GM12878 (cell line): ENCODE measurements at regions not wholly inside any gene's neighbourhood (a gene's known extent, or its start where the extent isn't known, plus 50 kb on each side); places are given as distances from the start of the nearest gene placed in this dataset.

ENCODE experiments used
- ATAC-seq: fragments of 200-7000 bp; cut with Tn5 transposase; 3 replicates; pipeline ENCODE4 v1.9.1; 2020; ENCODE audit warnings: mild to moderate bottlenecking, moderate library complexity
- BruUV-seq: library from RNA; stranded (reverse); fragments of 400-500 nt; replicated peaks from 2 replicates; lab custom pipeline; 2021; lab: Mats Ljungman, UMichigan
- CTCF ChIA-PET: fragments of 300-600 bp; sonication (Branson Sonifier 250); formaldehyde crosslinking; extraction: SDS; loops from one replicate; lab custom pipeline; 2021; ENCODE audit warnings: inconsistent platforms; lab: Yijun Ruan, JAX
- POLR2A ChIA-PET: fragments of 350-600 bp; formaldehyde crosslinking; extraction: SDS; loops from one replicate; lab custom pipeline; 2021; ENCODE audit warnings: inconsistent platforms; lab: Charles Lee
- RAD21 ChIA-PET: fragments of 300-600 bp; sonication (Branson Sonifier 250); formaldehyde crosslinking; loops from one replicate; lab custom pipeline; 2023; ENCODE audit warnings: antibody characterized with exemption; ENCODE audit not compliant: unreplicated experiment; lab: Charles Lee
- SMC1A ChIA-PET: fragments of 300-600 bp; sonication (Branson Sonifier 250); formaldehyde crosslinking; loops from one replicate; lab custom pipeline; 2023; ENCODE audit not compliant: unreplicated experiment, uncharacterized antibody; lab: Charles Lee
- DNase-seq: peaks from one replicate; pipeline ENCODE4 v3.0.0-alpha.2; 2011; ENCODE audit warnings: low read depth, low spot score
- FAIRE-seq: peaks from 3 replicates; lab custom pipeline; 2011; peaks lifted over from hg19 to GRCh38; lab: Jason Lieb, UNC
- H2AFZ ChIP-seq: 2 replicates; pipeline ENCODE4 v1.6.0; 2011; ENCODE audit warnings: low read depth, low read length, control low read depth; ENCODE audit not compliant: control insufficient read depth
- H3K27ac ChIP-seq: 2 replicates; pipeline ENCODE4 v1.5.1; 2011; ENCODE audit warnings: control low read depth; ENCODE audit not compliant: control insufficient read depth, insufficient read depth
- H3K27me3 ChIP-seq, 2 experiments: replicated peaks in 1 of 2; 2 replicates each; pipeline versions ENCODE4 v1.6.0 to v1.6.1; 2011; ENCODE audit warnings: low read length in 1 of 2; ENCODE audit not compliant: control insufficient read depth in 2 of 2, insufficient read depth in 2 of 2
- H3K36me3 ChIP-seq, 2 experiments: 2 replicates each; pipeline ENCODE4 v1.5.1; 2011; ENCODE audit warnings: low read length in 1 of 2; ENCODE audit not compliant: control insufficient read depth in 2 of 2, insufficient read depth in 2 of 2
- H3K4me1 ChIP-seq: 2 replicates; pipeline ENCODE4 v1.6.1; 2011; ENCODE audit warnings: mild to moderate bottlenecking, low read length, moderate library complexity, mixed read lengths; ENCODE audit not compliant: control insufficient read depth, insufficient read depth
- H3K4me2 ChIP-seq: 2 replicates; pipeline ENCODE4 v1.6.0; 2011; ENCODE audit warnings: control low read depth; ENCODE audit not compliant: control insufficient read depth, insufficient read depth
- H3K4me3 ChIP-seq: fragments of 200-600 bp; sonication (generic); 2 replicates; pipeline ENCODE4 v1.5.1; 2016
- H3K79me2 ChIP-seq: 2 replicates; pipeline ENCODE4 v1.6.0; 2011; ENCODE audit warnings: low read length; ENCODE audit not compliant: control insufficient read depth, insufficient read depth
- H3K9ac ChIP-seq: 2 replicates; pipeline ENCODE4 v1.8.0; 2011; ENCODE audit warnings: low read length, control low read depth, mixed read lengths; ENCODE audit not compliant: control insufficient read depth, insufficient read depth
- H3K9me3 ChIP-seq: replicated peaks from 3 replicates; pipeline ENCODE4 v1.5.1; 2011; ENCODE audit warnings: mild to moderate bottlenecking, low read length; ENCODE audit not compliant: control insufficient read depth, insufficient read depth
- H4K20me1 ChIP-seq: 2 replicates; pipeline ENCODE4 v1.6.0; 2011; ENCODE audit not compliant: control insufficient read depth, insufficient read depth
- BACH1 ChIP-seq: fragments of 450-650 bp; IDR thresholded peaks from 2 replicates; pipeline ENCODE4 v1.6.1; 2017; ENCODE audit warnings: mild to moderate bottlenecking, borderline replicate concordance
- GABPA ChIP-seq: IDR thresholded peaks from 2 replicates; pipeline ENCODE4 v1.6.1; 2014; ENCODE audit warnings: antibody characterized with exemption, low read depth, mild to moderate bottlenecking, inconsistent platforms
- KDM1A ChIP-seq: fragments of 200-600 bp; sonication (generic); IDR thresholded peaks from 2 replicates; pipeline ENCODE4 v1.6.1; 2016; ENCODE audit warnings: borderline replicate concordance
- MEF2A ChIP-seq: IDR thresholded peaks from 2 replicates; pipeline ENCODE4 v1.6.1; 2011; ENCODE audit warnings: low read depth, mild to moderate bottlenecking, low read length, moderate library complexity; ENCODE audit not compliant: insufficient read depth
- NFXL1 ChIP-seq: fragments of 450-650 bp; IDR thresholded peaks from 2 replicates; pipeline ENCODE4 v1.6.1; 2017; ENCODE audit warnings: antibody characterized with exemption, mild to moderate bottlenecking, borderline replicate concordance
- RBBP5 ChIP-seq: fragments of 200-600 bp; sonication (generic); conservative IDR thresholded peaks from 2 replicates; pipeline ENCODE4 v1.6.1; 2016
- RUNX3 ChIP-seq: IDR thresholded peaks from 2 replicates; pipeline ENCODE4 v1.6.1; 2012; ENCODE audit warnings: low read length, inconsistent platforms
- SUZ12 ChIP-seq: fragments of 200-600 bp; sonication (generic); IDR thresholded peaks from one replicate; pipeline ENCODE4 v1.6.1; 2018; ENCODE audit warnings: antibody characterized with exemption, mild to moderate bottlenecking; ENCODE audit not compliant: unreplicated experiment
- TCF3 ChIP-seq: IDR thresholded peaks from 2 replicates; pipeline ENCODE4 v1.6.1; 2012; ENCODE audit warnings: low read depth, mild to moderate bottlenecking, low read length, borderline replicate concordance; ENCODE audit not compliant: insufficient read depth
- YY1 ChIP-seq: IDR thresholded peaks from 2 replicates; pipeline ENCODE4 v1.6.1; 2011; ENCODE audit warnings: low read depth, mild to moderate bottlenecking, low read length
- WGBS: methylation state at CpG from one replicate; pipeline ENCODE4 v1.1.6; 2016; ENCODE audit warnings: low lambda C conversion rate; ENCODE audit not compliant: insufficient replicate concordance, insufficient coverage; ENCODE audit errors: missing lambda C conversion rate; 5-methylcytosine and 5-hydroxymethylcytosine counted together
- in situ Hi-C: fragments of 300-500 bp; cut with MboI; formaldehyde crosslinking; loops from 9 replicates; pipeline ENCODE4 v1.14.3; 2018; ENCODE audit warnings: mixed read lengths
- intact Hi-C: fragments of 100-400 bp; cut with micrococcal nuclease; formaldehyde crosslinking; loops from one replicate; pipeline ENCODE4 v1.14.2; 2022; ENCODE audit not compliant: unreplicated experiment
- TF ChIP-seq, protein P1 (sequence below): fragments of 450-650 bp; IDR thresholded peaks from 2 replicates; pipeline ENCODE4 v1.6.1; 2017; ENCODE audit warnings: mild to moderate bottlenecking
- TF ChIP-seq, protein P2 (sequence below), 3 experiments: IDR thresholded peaks in 2 of 3; conservative IDR thresholded peaks in 1 of 3; 2 replicates each; pipeline ENCODE4 v1.5.1; 2011; ENCODE audit warnings: low read depth in 3 of 3, low read length in 3 of 3, mild to moderate bottlenecking in 3 of 3, control low read depth in 2 of 3, moderate library complexity in 2 of 3, inconsistent platforms in 1 of 3, mixed read lengths in 1 of 3; ENCODE audit not compliant: control insufficient read depth in 2 of 3, insufficient read depth in 1 of 3; ENCODE audit errors: extremely low read depth in 1 of 3
- TF ChIP-seq, protein P3 (sequence below): IDR thresholded peaks from 2 replicates; pipeline ENCODE4 v1.6.1; 2012; ENCODE audit warnings: improper control_type of control experiment, low read depth, low read length; ENCODE audit not compliant: insufficient replicate concordance
- TF ChIP-seq, protein P4 (sequence below): IDR thresholded peaks from 2 replicates; pipeline ENCODE4 v1.6.1; 2012; ENCODE audit warnings: low read depth, low read length, improper control_type of control experiment

DNA sequence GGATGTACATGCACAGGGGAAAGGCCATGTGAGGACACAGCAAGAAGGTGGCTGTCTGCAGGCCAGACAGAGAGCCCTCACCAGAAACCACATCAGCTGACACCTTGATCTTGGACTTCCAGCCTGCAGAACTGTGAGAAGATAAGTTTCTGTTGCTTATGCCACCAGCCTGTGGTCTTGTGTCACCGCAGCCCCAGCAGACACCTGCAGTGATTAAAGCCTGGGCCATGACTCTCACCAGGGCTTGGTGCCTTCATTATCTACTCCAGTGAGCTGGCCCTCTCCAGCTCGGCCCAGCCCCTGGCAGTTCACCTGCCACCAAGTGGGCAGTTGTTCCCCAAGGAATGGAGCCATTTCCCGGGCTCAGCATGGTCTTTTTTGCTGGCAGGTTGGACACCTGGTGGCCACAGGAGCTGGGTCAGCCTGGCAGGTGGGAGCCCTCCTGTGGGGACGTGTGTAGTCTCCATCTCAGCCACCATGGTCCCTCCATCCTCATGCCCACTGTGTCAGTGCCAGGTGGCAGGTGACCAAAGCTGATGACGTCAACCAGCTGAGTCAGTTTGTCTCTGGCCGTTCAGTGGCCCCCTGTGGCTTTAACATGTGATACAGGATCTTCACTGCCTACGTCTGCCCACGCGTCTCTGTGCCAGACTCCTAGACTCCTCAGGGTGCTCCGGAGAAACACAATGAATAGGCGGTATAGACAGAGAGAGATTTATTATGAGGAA is 99.9 kb upstream of the PPP1R26 start:
- H3K9me3 ChIP-seq, result no peaks in the 10 kb centered on the region
- TF ChIP-seq, protein P1, sequence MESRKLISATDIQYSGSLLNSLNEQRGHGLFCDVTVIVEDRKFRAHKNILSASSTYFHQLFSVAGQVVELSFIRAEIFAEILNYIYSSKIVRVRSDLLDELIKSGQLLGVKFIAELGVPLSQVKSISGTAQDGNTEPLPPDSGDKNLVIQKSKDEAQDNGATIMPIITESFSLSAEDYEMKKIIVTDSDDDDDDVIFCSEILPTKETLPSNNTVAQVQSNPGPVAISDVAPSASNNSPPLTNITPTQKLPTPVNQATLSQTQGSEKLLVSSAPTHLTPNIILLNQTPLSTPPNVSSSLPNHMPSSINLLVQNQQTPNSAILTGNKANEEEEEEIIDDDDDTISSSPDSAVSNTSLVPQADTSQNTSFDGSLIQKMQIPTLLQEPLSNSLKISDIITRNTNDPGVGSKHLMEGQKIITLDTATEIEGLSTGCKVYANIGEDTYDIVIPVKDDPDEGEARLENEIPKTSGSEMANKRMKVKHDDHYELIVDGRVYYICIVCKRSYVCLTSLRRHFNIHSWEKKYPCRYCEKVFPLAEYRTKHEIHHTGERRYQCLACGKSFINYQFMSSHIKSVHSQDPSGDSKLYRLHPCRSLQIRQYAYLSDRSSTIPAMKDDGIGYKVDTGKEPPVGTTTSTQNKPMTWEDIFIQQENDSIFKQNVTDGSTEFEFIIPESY, result no peak
- TF ChIP-seq TCF3 (no peak), MEF2A (no peak), YY1 (no peak), NFXL1 (no peak), RBBP5 (no peak), GABPA (no peak), SUZ12 (no peak), RUNX3 (no peak), KDM1A (no peak), BACH1 (no peak)
- TF ChIP-seq, protein P2, sequence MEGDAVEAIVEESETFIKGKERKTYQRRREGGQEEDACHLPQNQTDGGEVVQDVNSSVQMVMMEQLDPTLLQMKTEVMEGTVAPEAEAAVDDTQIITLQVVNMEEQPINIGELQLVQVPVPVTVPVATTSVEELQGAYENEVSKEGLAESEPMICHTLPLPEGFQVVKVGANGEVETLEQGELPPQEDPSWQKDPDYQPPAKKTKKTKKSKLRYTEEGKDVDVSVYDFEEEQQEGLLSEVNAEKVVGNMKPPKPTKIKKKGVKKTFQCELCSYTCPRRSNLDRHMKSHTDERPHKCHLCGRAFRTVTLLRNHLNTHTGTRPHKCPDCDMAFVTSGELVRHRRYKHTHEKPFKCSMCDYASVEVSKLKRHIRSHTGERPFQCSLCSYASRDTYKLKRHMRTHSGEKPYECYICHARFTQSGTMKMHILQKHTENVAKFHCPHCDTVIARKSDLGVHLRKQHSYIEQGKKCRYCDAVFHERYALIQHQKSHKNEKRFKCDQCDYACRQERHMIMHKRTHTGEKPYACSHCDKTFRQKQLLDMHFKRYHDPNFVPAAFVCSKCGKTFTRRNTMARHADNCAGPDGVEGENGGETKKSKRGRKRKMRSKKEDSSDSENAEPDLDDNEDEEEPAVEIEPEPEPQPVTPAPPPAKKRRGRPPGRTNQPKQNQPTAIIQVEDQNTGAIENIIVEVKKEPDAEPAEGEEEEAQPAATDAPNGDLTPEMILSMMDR (IDR thresholded peaks at IDR 0.05 in 2 of 3, conservative IDR thresholded peaks at IDR 0.05 in 1 of 3; ENCODE audit: control insufficient read depth in 2 of 3, extremely low read depth in 1 of 3, insufficient read depth in 1 of 3, low read depth in 3 of 3, low read length in 3 of 3), result no peak
- TF ChIP-seq, protein P3, sequence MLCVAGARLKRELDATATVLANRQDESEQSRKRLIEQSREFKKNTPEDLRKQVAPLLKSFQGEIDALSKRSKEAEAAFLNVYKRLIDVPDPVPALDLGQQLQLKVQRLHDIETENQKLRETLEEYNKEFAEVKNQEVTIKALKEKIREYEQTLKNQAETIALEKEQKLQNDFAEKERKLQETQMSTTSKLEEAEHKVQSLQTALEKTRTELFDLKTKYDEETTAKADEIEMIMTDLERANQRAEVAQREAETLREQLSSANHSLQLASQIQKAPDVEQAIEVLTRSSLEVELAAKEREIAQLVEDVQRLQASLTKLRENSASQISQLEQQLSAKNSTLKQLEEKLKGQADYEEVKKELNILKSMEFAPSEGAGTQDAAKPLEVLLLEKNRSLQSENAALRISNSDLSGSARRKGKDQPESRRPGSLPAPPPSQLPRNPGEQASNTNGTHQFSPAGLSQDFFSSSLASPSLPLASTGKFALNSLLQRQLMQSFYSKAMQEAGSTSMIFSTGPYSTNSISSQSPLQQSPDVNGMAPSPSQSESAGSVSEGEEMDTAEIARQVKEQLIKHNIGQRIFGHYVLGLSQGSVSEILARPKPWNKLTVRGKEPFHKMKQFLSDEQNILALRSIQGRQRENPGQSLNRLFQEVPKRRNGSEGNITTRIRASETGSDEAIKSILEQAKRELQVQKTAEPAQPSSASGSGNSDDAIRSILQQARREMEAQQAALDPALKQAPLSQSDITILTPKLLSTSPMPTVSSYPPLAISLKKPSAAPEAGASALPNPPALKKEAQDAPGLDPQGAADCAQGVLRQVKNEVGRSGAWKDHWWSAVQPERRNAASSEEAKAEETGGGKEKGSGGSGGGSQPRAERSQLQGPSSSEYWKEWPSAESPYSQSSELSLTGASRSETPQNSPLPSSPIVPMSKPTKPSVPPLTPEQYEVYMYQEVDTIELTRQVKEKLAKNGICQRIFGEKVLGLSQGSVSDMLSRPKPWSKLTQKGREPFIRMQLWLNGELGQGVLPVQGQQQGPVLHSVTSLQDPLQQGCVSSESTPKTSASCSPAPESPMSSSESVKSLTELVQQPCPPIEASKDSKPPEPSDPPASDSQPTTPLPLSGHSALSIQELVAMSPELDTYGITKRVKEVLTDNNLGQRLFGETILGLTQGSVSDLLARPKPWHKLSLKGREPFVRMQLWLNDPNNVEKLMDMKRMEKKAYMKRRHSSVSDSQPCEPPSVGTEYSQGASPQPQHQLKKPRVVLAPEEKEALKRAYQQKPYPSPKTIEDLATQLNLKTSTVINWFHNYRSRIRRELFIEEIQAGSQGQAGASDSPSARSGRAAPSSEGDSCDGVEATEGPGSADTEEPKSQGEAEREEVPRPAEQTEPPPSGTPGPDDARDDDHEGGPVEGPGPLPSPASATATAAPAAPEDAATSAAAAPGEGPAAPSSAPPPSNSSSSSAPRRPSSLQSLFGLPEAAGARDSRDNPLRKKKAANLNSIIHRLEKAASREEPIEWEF, result no peak
- TF ChIP-seq, protein P4, sequence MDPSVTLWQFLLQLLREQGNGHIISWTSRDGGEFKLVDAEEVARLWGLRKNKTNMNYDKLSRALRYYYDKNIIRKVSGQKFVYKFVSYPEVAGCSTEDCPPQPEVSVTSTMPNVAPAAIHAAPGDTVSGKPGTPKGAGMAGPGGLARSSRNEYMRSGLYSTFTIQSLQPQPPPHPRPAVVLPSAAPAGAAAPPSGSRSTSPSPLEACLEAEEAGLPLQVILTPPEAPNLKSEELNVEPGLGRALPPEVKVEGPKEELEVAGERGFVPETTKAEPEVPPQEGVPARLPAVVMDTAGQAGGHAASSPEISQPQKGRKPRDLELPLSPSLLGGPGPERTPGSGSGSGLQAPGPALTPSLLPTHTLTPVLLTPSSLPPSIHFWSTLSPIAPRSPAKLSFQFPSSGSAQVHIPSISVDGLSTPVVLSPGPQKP, result no peak

More for the DNA sequence above, 99.9 kb upstream of the PPP1R26 start:
- Histone ChIP-seq H3K9ac (no peak overlapping the region), H3K79me2 (no peaks in the 10 kb centered on the region), H3K36me3 (no peaks in the 10 kb centered on the region), H4K20me1 (no peaks in the 10 kb centered on the region), H2AFZ (no peak overlapping the region), H3K4me1 (no peaks in the 10 kb centered on the region), H3K4me2 (no peak overlapping the region), H3K27me3 (no peaks in the 10 kb centered on the region; a peak in 1 of 4 replicates), H3K4me3 (no peak overlapping the region), H3K27ac (no peak overlapping the region)
- ChIA-PET CTCF (no interaction called here), SMC1A (no interaction called here), POLR2A (no interaction called here), RAD21 (no interaction called here)
- ATAC-seq (no peak), DNase-seq (no peak), FAIRE-seq (no peak)
- BruUV-seq, result no TSS peak
- in situ Hi-C loops, result no loop called here
- intact Hi-C loops, result no loop called here
- 30% methylated on average over 11 of the region's 11 CpGs for WGBS
